HT-29 (cell line): ENCODE measurements at regions not wholly inside any gene's neighbourhood (a gene's known extent, or its start where the extent isn't known, plus 50 kb on each side); places are given as distances from the start of the nearest gene placed in this dataset.
"Not testable (repeated sequence)": the region's sequence is repeated elsewhere in the genome, so short reads cannot be mapped to it uniquely, and the experiment has no call there.

Experiments used
- DNase-seq: peaks from one replicate; pipeline ENCODE4 v3.0.0-alpha.2; 2015; ENCODE audit warnings: low spot score

- no peak for DNase-seq
Measured at GRCh38 chr12:105455261-105455660, 124.8 kb downstream of the C12orf75 start.

GRCh38 chr12:105457026-105457425, 126.5 kb downstream of the C12orf75 start:
- no peak for DNase-seq

- DNase-seq: no peak
Measured at GRCh38 chr12:105459760-105460330, 129.4 kb downstream of the C12orf75 start.

- no peak for DNase-seq
Measured at GRCh38 chr12:105461271-105461943, 130.9 kb downstream of the C12orf75 start.

- no peak for DNase-seq
Measured at GRCh38 chr12:105461944-105462762, 131.7 kb downstream of the C12orf75 start.

DNA sequence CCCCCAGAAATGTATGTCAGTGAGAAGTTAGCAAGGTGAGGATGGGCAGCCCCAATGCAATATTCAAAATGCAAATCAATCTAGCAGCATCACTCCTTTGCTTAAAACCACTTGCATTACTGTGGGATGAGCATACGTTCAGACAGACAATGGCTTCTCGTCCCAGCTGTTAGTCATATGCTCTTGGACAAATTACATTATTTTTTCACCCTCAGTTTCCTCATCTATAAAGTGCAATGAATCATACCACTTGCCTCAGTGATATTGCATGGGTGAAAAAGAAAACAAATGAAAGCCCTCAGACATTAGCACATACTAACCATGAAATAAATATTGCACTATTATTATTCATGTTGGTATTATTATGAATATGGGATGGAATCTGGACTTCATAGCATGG, 132.3 kb downstream of the C12orf75 start:
- DNase-seq: no peak

DNA sequence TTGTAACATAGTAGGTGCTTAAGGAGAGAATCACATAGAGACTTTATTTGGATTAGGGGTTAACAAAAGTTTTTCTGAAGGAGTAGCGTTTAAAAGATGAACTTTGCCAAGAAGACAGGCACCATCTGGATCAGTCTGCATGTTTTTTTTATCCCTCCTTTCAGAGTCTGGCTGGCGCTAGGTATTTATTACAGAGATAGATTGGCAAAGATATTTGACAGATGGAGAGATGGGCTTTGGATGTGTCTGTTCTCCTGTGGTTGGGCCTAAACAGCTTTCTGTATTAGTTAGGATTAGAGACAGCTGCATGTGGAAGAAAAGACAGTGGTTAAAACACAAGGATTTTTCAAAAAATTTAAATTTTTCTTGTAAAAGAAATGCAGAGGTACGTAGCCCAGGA, 133.9 kb downstream of the C12orf75 start:
- DNase-seq: no peak

DNA sequence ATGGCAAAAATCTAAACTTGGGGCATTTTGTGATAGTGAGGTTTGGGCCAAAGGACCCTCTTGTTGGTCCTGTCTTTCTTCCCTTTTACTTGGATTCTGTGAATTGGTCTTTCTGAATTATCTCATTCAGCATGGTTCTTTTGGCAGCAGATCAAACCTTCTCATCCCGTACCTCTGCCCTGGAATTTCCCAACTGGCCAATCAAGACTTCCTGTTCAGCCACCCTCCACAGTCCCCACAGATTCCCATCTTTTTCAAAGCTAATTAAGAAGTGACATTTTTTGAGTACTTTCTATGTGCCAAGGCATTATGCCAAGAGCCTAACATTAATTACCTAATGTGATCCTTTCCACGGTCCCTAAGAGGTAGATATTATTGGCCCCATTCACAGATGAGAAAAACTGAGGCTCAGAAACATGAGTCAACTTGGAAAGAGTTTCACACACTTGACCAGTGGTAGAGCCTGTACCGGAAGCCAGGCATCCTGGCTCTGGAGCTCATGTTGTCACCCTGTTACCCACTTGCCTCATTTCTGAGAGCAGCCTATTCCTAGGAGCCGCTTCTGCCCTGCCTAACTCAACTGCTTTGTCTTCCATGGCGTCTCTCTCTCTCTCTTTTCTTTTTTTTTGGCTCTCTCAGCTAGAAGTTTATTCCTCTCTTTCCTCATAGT, 135.9 kb downstream of the C12orf75 start:
- no peak for DNase-seq

GRCh38 chr12:105466901-105467598, 136.6 kb downstream of the C12orf75 start:
- DNase-seq: no peak

GRCh38 chr12:105467710-105468366, 137.3 kb downstream of the C12orf75 start:
- DNase-seq: no peak

- DNase-seq: no peak
Measured at GRCh38 chr12:105468464-105468863, 138.0 kb downstream of the C12orf75 start.

GRCh38 chr12:105469211-105469610, 138.7 kb downstream of the C12orf75 start:
- DNase-seq: no peak

GRCh38 chr12:105469701-105470100, 139.2 kb downstream of the C12orf75 start:
- no peak for DNase-seq

DNA sequence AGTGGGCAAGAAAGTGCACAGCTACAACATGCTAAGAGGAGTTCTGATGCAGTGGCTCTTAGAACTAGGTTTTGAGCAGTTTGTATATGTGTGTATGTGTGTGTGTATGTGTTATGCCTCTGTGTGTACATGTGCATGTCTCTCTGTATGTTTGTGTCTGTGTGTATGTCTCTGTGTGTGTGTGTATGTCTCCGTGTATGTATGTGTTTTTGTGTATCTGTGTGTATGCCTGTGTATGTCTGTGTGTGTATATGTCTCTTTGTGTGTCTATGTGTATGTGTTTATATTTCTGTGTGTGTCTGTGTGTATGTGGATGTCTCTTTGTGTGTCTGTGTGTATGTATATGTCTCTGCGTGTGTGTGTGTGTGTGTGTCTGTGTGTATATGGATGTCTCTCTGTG, 139.6 kb downstream of the C12orf75 start:
- DNase-seq: no peak

- DNase-seq: no peak
Measured at GRCh38 chr12:105470601-105471000, 140.1 kb downstream of the C12orf75 start.

- no peak for DNase-seq
Measured at GRCh38 chr12:105474672-105475071, 144.2 kb downstream of the C12orf75 start.

- DNase-seq: no peak
Measured at GRCh38 chr12:105476616-105477015, 146.1 kb downstream of the C12orf75 start.

DNA sequence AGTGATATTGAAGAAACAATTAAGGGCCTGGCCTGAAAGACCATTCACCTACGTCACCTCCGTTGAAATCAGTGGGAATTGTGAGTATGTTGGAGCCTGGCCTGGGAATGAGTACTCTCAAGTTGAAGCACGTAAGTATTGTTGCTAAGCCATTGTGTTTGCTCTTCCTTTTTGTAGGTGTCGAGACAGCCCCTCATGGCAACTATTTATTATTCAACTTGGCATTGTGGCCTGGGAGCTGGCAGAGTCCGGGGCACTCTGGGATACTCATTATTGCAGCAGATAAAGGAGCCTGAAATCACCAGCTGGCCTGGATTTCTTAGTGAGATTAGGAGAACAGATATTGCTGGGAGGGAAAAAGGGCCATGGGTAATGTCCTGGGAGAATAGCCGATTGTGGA, 147.4 kb downstream of the C12orf75 start:
- no peak for DNase-seq

DNA sequence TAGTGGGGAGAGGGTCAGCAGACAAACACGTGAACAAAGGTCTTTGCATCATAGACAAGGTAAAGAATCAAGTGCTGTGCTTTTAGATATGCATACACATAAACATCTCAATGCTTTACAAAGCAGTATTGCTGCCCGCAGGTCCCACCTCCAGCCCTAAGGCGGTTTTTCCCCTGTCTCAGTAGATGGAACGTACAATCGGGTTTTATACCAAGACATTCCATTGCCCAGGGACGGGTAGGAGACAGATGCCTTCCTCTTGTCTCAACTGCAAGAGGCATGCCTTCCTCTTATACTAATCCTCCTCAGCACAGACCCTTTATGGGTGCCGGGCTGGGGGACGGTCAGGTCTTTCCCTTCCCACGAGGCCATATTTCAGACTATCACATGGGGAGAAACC, 148.3 kb downstream of the C12orf75 start:
- not testable (repeated sequence) for DNase-seq

GRCh38 chr12:105479710-105480109, 149.2 kb downstream of the C12orf75 start:
- DNase-seq: no peak

DNA sequence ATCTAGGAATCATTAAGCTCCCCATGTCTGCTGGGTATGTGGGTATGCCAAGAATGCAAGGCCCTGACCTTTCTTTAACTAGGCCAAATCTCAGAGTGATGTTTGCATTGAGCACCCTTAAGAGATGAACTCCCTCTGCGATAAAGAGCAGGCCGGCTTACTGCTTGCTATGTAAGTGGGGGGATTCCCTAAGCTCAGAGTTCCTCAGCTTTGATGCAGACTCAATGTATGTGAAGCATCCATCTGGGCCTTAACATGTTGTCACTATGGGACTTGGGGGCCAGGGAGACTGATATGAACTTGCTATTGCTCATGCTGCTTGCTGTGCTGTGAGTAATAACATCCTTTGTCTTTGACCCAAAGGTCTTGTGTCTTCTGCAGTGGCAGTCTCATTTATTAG, 149.7 kb downstream of the C12orf75 start:
- no peak for DNase-seq
